ENCODE measurements at regions not wholly inside any gene's neighbourhood (a gene's known extent, or its start where the extent isn't known, plus 50 kb on each side); places are given as distances from the start of the nearest gene placed in this dataset.

- no peaks in the 10 kb centered on the region for H3K4me1 ChIP-seq (ENCODE audit: control insufficient read depth in 1 of 2, insufficient read depth in 2 of 2, low read length in 2 of 2)
- no TSS peak for BruUV-seq (replicated peaks)
- ATAC-seq: no peak
- peaks cover 0 to 3% of the 10 kb centered on the region in 2 experiments; a peak in 2 of 4 replicates for H3K9me3 ChIP-seq (ENCODE audit: control insufficient read depth in 1 of 2, insufficient read depth in 1 of 2, low read depth in 1 of 2, low read length in 2 of 2)
- no peak overlapping the region for H3K9ac ChIP-seq (ENCODE audit: low read length)
- no peaks in the 10 kb centered on the region for H3K9me2 ChIP-seq (ENCODE audit: insufficient read depth)
- no peaks in the 10 kb centered on the region for H3K79me2 ChIP-seq (ENCODE audit: insufficient read depth, low read length)
- DNase-seq (ENCODE audit: low read depth, low spot score): no peak
- TF ChIP-seq FOSL1 (IDR thresholded peaks at IDR 0.05; ENCODE audit: low read depth) (no peak), REST (IDR thresholded peaks at IDR 0.05; ENCODE audit: low read depth) (no peak), EZH2 (IDR thresholded peaks at IDR 0.05) (no peak), ELF1 (IDR thresholded peaks at IDR 0.05; ENCODE audit: borderline replicate concordance, low read depth) (no peak), RAD21 (IDR thresholded peaks at IDR 0.05; ENCODE audit: low read depth) (no peak)
- TF ChIP-seq, protein P1, sequence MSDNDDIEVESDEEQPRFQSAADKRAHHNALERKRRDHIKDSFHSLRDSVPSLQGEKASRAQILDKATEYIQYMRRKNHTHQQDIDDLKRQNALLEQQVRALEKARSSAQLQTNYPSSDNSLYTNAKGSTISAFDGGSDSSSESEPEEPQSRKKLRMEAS (IDR thresholded peaks at IDR 0.05): no peak
- no peaks in the 10 kb centered on the region; the same call in 1 of the 2 replicates for H4K20me1 ChIP-seq (ENCODE audit: insufficient read depth)
- ChIA-PET POLR2A (no interaction called here), CTCF (no interaction called here), RAD21 (ENCODE audit: low non-redundant PET in 1 of 2, low total read pairs in 2 of 2, uncharacterized antibody in 2 of 2, unreplicated experiment in 2 of 2) (no interaction called here)
- no peak overlapping the region for H3K27ac ChIP-seq (ENCODE audit: low read depth, low read length)
- H3K36me3 ChIP-seq (ENCODE audit: control insufficient read depth in 1 of 2, insufficient read depth in 2 of 2, low read length in 2 of 2): no peaks in the 10 kb centered on the region
- no peaks in the 10 kb centered on the region for H3K27me3 ChIP-seq (ENCODE audit: insufficient read depth, low read length)
- H2AFZ ChIP-seq (ENCODE audit: low read depth, low read length, poor library complexity, severe bottlenecking): no peak overlapping the region
- intact Hi-C loops (cut with micrococcal nuclease): no loop called here
- no peak overlapping the region for H3K4me3 ChIP-seq (replicated peaks in 1 of 2; ENCODE audit: low read depth in 1 of 2, low read length in 2 of 2)
- no peak overlapping the region for H3K4me2 ChIP-seq (ENCODE audit: low read length)
These were observed 890.2 kb upstream of the NCAM2 start for GRCh38 chr21:20108016-20108415.

DNA sequence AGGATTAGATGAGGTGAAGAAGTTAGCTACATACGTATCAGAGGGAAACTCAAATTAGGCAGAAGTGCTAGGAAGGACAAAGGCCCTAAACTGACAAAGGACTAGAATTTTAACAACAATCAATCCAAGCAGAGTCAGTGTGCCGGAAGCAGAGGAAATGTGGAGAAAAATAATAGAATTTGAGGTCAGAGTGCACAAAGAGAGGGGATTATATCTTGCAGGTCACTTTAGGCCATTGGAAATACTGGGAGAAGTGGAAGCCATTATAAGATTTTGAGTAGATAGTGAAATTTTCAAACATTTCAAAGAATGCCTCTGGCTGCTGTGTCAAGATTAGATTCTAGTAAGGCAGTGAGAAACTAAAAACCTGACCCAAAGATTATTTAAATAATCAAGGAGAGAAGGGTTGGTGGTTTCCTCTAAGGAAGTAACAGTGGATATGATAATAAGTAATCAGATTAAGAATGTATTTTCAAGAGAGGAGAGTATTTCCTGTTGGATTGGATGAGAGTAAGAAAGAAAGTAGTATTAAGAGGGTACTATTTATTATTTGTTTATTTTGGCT lies 889.2 kb upstream of the NCAM2 start:
- no TSS peak for BruUV-seq (replicated peaks)
- peaks cover 0 to 3% of the 10 kb centered on the region in 2 experiments; a peak in 2 of 4 replicates for H3K9me3 ChIP-seq (ENCODE audit: control insufficient read depth in 1 of 2, insufficient read depth in 1 of 2, low read depth in 1 of 2, low read length in 2 of 2)

More for the DNA sequence above, 889.2 kb upstream of the NCAM2 start:
- ChIA-PET CTCF (no interaction called here), RAD21 (ENCODE audit: low non-redundant PET in 1 of 2, low total read pairs in 2 of 2, uncharacterized antibody in 2 of 2, unreplicated experiment in 2 of 2) (no interaction called here), POLR2A (no interaction called here)
- ATAC-seq (no peak), DNase-seq (ENCODE audit: low read depth, low spot score) (no peak)
- intact Hi-C loops (cut with micrococcal nuclease): no loop called here
- TF ChIP-seq, protein P1 (IDR thresholded peaks at IDR 0.05): no peak
- Histone ChIP-seq H3K27ac (ENCODE audit: low read depth, low read length) (no peak overlapping the region), H3K9me2 (ENCODE audit: insufficient read depth) (no peaks in the 10 kb centered on the region), H3K4me1 (ENCODE audit: control insufficient read depth in 1 of 2, insufficient read depth in 2 of 2, low read length in 2 of 2) (no peaks in the 10 kb centered on the region), H3K27me3 (ENCODE audit: insufficient read depth, low read length) (no peaks in the 10 kb centered on the region), H3K4me3 (replicated peaks in 1 of 2; ENCODE audit: low read depth in 1 of 2, low read length in 2 of 2) (no peak overlapping the region), H3K4me2 (ENCODE audit: low read length) (no peak overlapping the region), H3K36me3 (ENCODE audit: control insufficient read depth in 1 of 2, insufficient read depth in 2 of 2, low read length in 2 of 2) (no peaks in the 10 kb centered on the region), H3K9ac (ENCODE audit: low read length) (no peak overlapping the region), H3K79me2 (ENCODE audit: insufficient read depth, low read length) (no peaks in the 10 kb centered on the region), H4K20me1 (ENCODE audit: insufficient read depth) (no peaks in the 10 kb centered on the region; the same call in 1 of the 2 replicates), H2AFZ (ENCODE audit: low read depth, low read length, poor library complexity, severe bottlenecking) (no peak overlapping the region)

All from HCT116 (cell line).